Neutrophil (primary cell): ENCODE measurements at regions not wholly inside any gene's neighbourhood (a gene's known extent, or its start where the extent isn't known, plus 50 kb on each side); places are given as distances from the start of the nearest gene placed in this dataset.

Experiments
- H3K27ac ChIP-seq: fragments of 200-600 bp; sonication (generic); 2 replicates; pipeline ENCODE4 v1.5.1; 2016; ENCODE audit warnings: mild to moderate bottlenecking, moderate library complexity
- H3K27me3 ChIP-seq: fragments of 200-600 bp; sonication (generic); 2 replicates; pipeline ENCODE4 v1.6.0; 2016; ENCODE audit warnings: mild to moderate bottlenecking
- H3K36me3 ChIP-seq: fragments of 200-600 bp; sonication (generic); 2 replicates; pipeline ENCODE4 v1.5.1; 2017
- H3K4me1 ChIP-seq, 2 experiments: fragments of 200-600 bp in 1 of 2; sonication (generic) in 1 of 2; 1 replicate in 1 of 2; 2 replicates in 1 of 2; pipeline versions ENCODE4 v1.5.1 to v1.6.1; 2013 to 2016; ENCODE audit warnings: low read depth in 1 of 2, low read length in 1 of 2, mild to moderate bottlenecking in 1 of 2, moderate library complexity in 1 of 2; ENCODE audit not compliant: control insufficient read depth in 1 of 2, insufficient read depth in 1 of 2
- H3K4me3 ChIP-seq, 2 experiments: fragments of 200-600 bp in 1 of 2; sonication (generic) in 1 of 2; 1 replicate in 1 of 2; 2 replicates in 1 of 2; pipeline ENCODE4 v1.5.1; 2013 to 2016; ENCODE audit warnings: low read depth in 1 of 2, low read length in 1 of 2, mild to moderate bottlenecking in 1 of 2, moderate library complexity in 1 of 2
- H3K9me3 ChIP-seq: fragments of 200-600 bp; sonication (generic); 2 replicates; pipeline ENCODE4 v1.5.1; 2016
- CTCF ChIP-seq: fragments of 200-600 bp; sonication (generic); IDR thresholded peaks from 2 replicates; pipeline ENCODE4 v1.5.1; 2016; ENCODE audit warnings: antibody characterized with exemption

GRCh38 chr12:124434951-124435805 is 132.2 kb downstream of the NCOR2 start:
- Histone ChIP-seq H3K36me3 (peaks cover 22% of the 10 kb centered on the region), H3K4me1 (peaks cover 21 to 22% of the 10 kb centered on the region in 2 experiments), H3K27ac (no peak overlapping the region), H3K9me3 (no peaks in the 10 kb centered on the region), H3K4me3 (no peak overlapping the region), H3K27me3 (no peaks in the 10 kb centered on the region)
- no peak for TF ChIP-seq CTCF

DNA sequence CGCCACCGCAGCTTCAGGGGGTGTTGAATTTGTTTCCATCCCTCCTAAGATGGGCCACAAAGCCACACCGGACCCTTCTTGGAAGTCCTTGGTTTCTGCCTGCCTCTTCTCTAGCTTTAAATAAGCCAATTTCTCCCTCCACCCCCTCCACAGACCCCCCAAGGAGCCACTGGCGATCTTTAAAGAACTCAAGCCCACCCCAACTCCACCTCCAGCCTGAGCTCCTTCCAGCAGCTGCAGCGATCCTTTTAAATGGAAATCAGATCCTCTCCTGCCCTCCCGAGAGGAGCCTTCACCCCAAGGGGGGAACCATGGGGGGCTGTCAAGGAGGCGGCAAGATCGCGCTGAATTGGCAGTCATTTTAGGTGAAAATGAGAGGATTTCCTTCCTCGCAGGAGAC is 133.1 kb downstream of the NCOR2 start:
- peaks cover 30% of the 10 kb centered on the region for H3K36me3 ChIP-seq
- no peaks in the 10 kb centered on the region for H3K9me3 ChIP-seq
- peaks cover 21 to 22% of the 10 kb centered on the region in 2 experiments for H3K4me1 ChIP-seq
- no peak overlapping the region for H3K27ac ChIP-seq
- H3K27me3 ChIP-seq = no peaks in the 10 kb centered on the region
- H3K4me3 ChIP-seq = no peak overlapping the region
- no peak for TF ChIP-seq CTCF

- no peak for TF ChIP-seq CTCF
These were observed 133.5 kb downstream of the NCOR2 start for GRCh38 chr12:124433879-124434278.

DNA sequence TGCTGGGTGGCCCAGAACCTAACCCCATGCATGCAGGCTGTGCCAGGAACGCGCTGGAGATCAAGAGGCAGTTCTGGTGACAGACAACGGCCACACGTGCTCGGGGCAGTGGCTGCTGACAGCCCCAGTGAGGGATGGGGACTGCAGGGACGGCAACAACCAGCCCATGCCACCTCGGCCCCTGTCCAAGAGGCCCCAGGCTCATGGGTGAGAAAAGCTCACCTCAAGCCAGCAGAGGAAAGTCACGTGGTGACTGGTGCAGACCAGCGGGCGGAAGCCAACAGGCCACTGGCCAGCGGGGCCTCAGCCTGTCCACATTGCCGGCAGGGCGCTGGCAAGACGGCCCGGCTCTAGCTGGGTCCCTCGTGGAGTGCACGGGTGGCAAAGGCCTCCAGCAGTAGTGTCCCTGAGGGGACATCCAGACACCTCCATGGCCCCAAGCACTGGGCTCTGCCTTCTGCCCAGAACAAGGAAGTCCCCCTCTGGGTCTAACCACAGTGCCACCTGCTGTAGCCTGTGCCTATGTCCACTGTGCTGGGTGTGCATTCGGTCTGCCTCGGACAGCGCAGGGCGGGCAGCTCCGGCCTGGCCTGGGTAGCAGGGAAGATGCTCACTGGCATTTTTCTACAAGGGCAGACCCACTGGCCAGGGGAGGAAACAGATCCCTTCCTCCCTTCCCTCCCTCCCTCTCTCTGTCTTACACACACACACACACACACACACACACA is 134.1 kb downstream of the NCOR2 start:
- H3K9me3 ChIP-seq = no peaks in the 10 kb centered on the region
- peaks cover 21 to 22% of the 10 kb centered on the region in 2 experiments for H3K4me1 ChIP-seq
- H3K36me3 ChIP-seq = peaks cover 39% of the 10 kb centered on the region
- H3K27me3 ChIP-seq = no peaks in the 10 kb centered on the region
- TF ChIP-seq CTCF = peak; percentile 9
- peak overlapping the region; percentile 66 for H3K27ac ChIP-seq
- no peak overlapping the region for H3K4me3 ChIP-seq

More at GRCh38 chr12:124433879-124434278, 133.5 kb downstream of the NCOR2 start:
- H3K9me3 ChIP-seq = no peaks in the 10 kb centered on the region
- H3K27me3 ChIP-seq = no peaks in the 10 kb centered on the region
- H3K4me1 ChIP-seq = peaks cover 21 to 22% of the 10 kb centered on the region in 2 experiments
- H3K4me3 ChIP-seq = no peak overlapping the region
- H3K27ac ChIP-seq = no peak overlapping the region
- peaks cover 35% of the 10 kb centered on the region for H3K36me3 ChIP-seq

GRCh38 chr12:124432376-124432775 is 135.0 kb downstream of the NCOR2 start:
- Histone ChIP-seq H3K27ac (peak overlapping the region; percentile 66), H3K36me3 (peaks cover 42% of the 10 kb centered on the region), H3K27me3 (no peaks in the 10 kb centered on the region), H3K4me3 (peak overlapping the region; percentile 8 to 35), H3K4me1 (peaks cover 21 to 22% of the 10 kb centered on the region in 2 experiments), H3K9me3 (no peaks in the 10 kb centered on the region)
- no peak for TF ChIP-seq CTCF
